Activated naive CD4-positive, alpha-beta T cell treated with anti-CD3 and anti-CD28 coated beads, Interleukin-2, amount 50 U/mL, for 16 hours (primary cell): ENCODE measurements at regions not wholly inside any gene's neighbourhood (a gene's known extent, or its start where the extent isn't known, plus 50 kb on each side); places are given as distances from the start of the nearest gene placed in this dataset.

Experiments used
- DNase-seq: peaks from one replicate; pipeline ENCODE4 v3.0.0-alpha.2; 2020

GRCh38 chr14:75333606-75334548 is 55.2 kb downstream of the FOS start:
- DNase-seq: peak; percentile 43

- peak; percentile 14 for DNase-seq
These were observed 56.0 kb downstream of the FOS start for GRCh38 chr14:75334549-75335051.

GRCh38 chr14:75335571-75335970 is 56.9 kb downstream of the FOS start:
- no peak for DNase-seq

GRCh38 chr14:75338398-75338797 is 59.8 kb downstream of the FOS start:
- no peak for DNase-seq

- DNase-seq: no peak
These were observed 60.4 kb downstream of the FOS start for GRCh38 chr14:75339059-75339458.

GRCh38 chr14:75340921-75341320 is 62.3 kb downstream of the FOS start:
- no peak for DNase-seq

- DNase-seq: no peak
These were observed 63.0 kb downstream of the FOS start for GRCh38 chr14:75341620-75342019.

GRCh38 chr14:75342762-75343599 is 64.4 kb downstream of the FOS start:
- DNase-seq: no peak

- DNase-seq: no peak
These were observed 65.3 kb downstream of the FOS start for GRCh38 chr14:75343911-75344310.

- no peak for DNase-seq
These were observed 65.8 kb downstream of the FOS start for GRCh38 chr14:75344411-75344810.

- DNase-seq: no peak
These were observed 72.0 kb downstream of the FOS start for GRCh38 chr14:75350505-75351060.

GRCh38 chr14:75359098-75359497 is 68.7 kb upstream of the JDP2 start:
- no peak for DNase-seq

- DNase-seq: no peak
These were observed 66.8 kb upstream of the JDP2 start for GRCh38 chr14:75361041-75361440.

- no peak for DNase-seq
These were observed 65.9 kb upstream of the JDP2 start for GRCh38 chr14:75361751-75362433.

- DNase-seq: no peak
These were observed 64.7 kb upstream of the JDP2 start for GRCh38 chr14:75363130-75363529.

GRCh38 chr14:75363570-75364227 is 64.1 kb upstream of the JDP2 start:
- DNase-seq: no peak

- DNase-seq: no peak
These were observed 62.7 kb upstream of the JDP2 start for GRCh38 chr14:75365116-75365515.

GRCh38 chr14:75366963-75367362 is 60.9 kb upstream of the JDP2 start:
- DNase-seq: no peak

- no peak for DNase-seq
These were observed 59.5 kb upstream of the JDP2 start for GRCh38 chr14:75368333-75368732.

GRCh38 chr14:75369506-75369905 is 58.3 kb upstream of the JDP2 start:
- no peak for DNase-seq

GRCh38 chr14:75370416-75371205 is 57.2 kb upstream of the JDP2 start:
- no peak for DNase-seq
